Astrocyte (in vitro differentiated cells and primary cell): ENCODE measurements at regions not wholly inside any gene's neighbourhood (a gene's known extent, or its start where the extent isn't known, plus 50 kb on each side); places are given as distances from the start of the nearest gene placed in this dataset.

Experiments
- DNase-seq: peaks from one replicate; pipeline ENCODE4 v3.0.0-alpha.2; 2010; ENCODE audit warnings: low read depth
- FAIRE-seq: peaks from 2 replicates; lab custom pipeline; 2011; peaks lifted over from hg19 to GRCh38; lab: Jason Lieb, UNC
- H2AFZ ChIP-seq: 2 replicates; pipeline ENCODE4 v1.6.0; 2012; ENCODE audit warnings: low read depth, low read length, inconsistent platforms
- H3K27ac ChIP-seq: 2 replicates; pipeline ENCODE4 v1.5.1; 2011; ENCODE audit warnings: low read depth, low read length, inconsistent platforms
- H3K27me3 ChIP-seq: 2 replicates; pipeline ENCODE4 v1.6.0; 2011; ENCODE audit warnings: low read length, inconsistent platforms; ENCODE audit not compliant: insufficient read depth
- H3K36me3 ChIP-seq: 2 replicates; pipeline ENCODE4 v1.5.1; 2011; ENCODE audit warnings: low read length, inconsistent platforms; ENCODE audit not compliant: insufficient read depth
- H3K4me1 ChIP-seq: 2 replicates; pipeline ENCODE4 v1.5.1; 2011; ENCODE audit warnings: low read length, inconsistent platforms; ENCODE audit not compliant: insufficient read depth
- H3K4me2 ChIP-seq: 2 replicates; pipeline ENCODE4 v1.6.0; 2012; ENCODE audit warnings: low read length, inconsistent platforms
- H3K4me3 ChIP-seq: 2 replicates; pipeline ENCODE4 v1.5.1; 2011; ENCODE audit warnings: low read depth, mild to moderate bottlenecking, low read length, inconsistent platforms; ENCODE audit not compliant: insufficient read depth
- H3K79me2 ChIP-seq: 2 replicates; pipeline ENCODE4 v1.6.0; 2012; ENCODE audit warnings: mild to moderate bottlenecking, low read length, inconsistent platforms; ENCODE audit not compliant: insufficient read depth
- H3K9ac ChIP-seq: 2 replicates; pipeline ENCODE4 v1.6.0; 2012; ENCODE audit warnings: mild to moderate bottlenecking, low read length, inconsistent platforms
- H3K9me3 ChIP-seq: 2 replicates; pipeline ENCODE4 v1.5.1; 2012; ENCODE audit warnings: low read depth, mild to moderate bottlenecking, low read length, inconsistent platforms; ENCODE audit not compliant: insufficient read depth
- H4K20me1 ChIP-seq: 2 replicates; pipeline ENCODE4 v1.6.0; 2012; ENCODE audit warnings: low read length, inconsistent platforms; ENCODE audit not compliant: insufficient read depth
- H3K27ac Mint-ChIP-seq: one replicate; pipeline ENCODE4 v1.8.0; 2021; ENCODE audit warnings: mild to moderate bottlenecking, mixed read lengths; ENCODE audit not compliant: unreplicated experiment
- H3K27me3 Mint-ChIP-seq: one replicate; pipeline ENCODE4 v1.8.0; 2021; ENCODE audit warnings: low read depth, mixed read lengths; ENCODE audit not compliant: unreplicated experiment
- H3K36me3 Mint-ChIP-seq: one replicate; pipeline ENCODE4 v1.8.0; 2021; ENCODE audit warnings: low read depth, mixed read lengths; ENCODE audit not compliant: unreplicated experiment
- H3K4me1 Mint-ChIP-seq: one replicate; pipeline ENCODE4 v1.8.0; 2021; ENCODE audit warnings: low read depth, mixed read lengths; ENCODE audit not compliant: unreplicated experiment
- H3K4me3 Mint-ChIP-seq: one replicate; pipeline ENCODE4 v1.8.0; 2021; ENCODE audit warnings: mild to moderate bottlenecking, moderate library complexity, mixed read lengths; ENCODE audit not compliant: unreplicated experiment
- H3K9me3 Mint-ChIP-seq: one replicate; pipeline ENCODE4 v1.8.0; 2021; ENCODE audit warnings: mild to moderate bottlenecking, mixed read lengths; ENCODE audit not compliant: unreplicated experiment
- CTCF ChIP-seq: IDR thresholded peaks from 2 replicates; pipeline ENCODE4 v1.5.1; 2011; ENCODE audit warnings: low read depth, mild to moderate bottlenecking, inconsistent platforms, low read length, moderate library complexity; ENCODE audit not compliant: insufficient read depth
- EZH2 ChIP-seq: IDR thresholded peaks from 2 replicates; pipeline ENCODE4 v1.6.1; 2012; ENCODE audit warnings: mild to moderate bottlenecking, low read length, inconsistent platforms; ENCODE audit not compliant: insufficient read depth

DNA sequence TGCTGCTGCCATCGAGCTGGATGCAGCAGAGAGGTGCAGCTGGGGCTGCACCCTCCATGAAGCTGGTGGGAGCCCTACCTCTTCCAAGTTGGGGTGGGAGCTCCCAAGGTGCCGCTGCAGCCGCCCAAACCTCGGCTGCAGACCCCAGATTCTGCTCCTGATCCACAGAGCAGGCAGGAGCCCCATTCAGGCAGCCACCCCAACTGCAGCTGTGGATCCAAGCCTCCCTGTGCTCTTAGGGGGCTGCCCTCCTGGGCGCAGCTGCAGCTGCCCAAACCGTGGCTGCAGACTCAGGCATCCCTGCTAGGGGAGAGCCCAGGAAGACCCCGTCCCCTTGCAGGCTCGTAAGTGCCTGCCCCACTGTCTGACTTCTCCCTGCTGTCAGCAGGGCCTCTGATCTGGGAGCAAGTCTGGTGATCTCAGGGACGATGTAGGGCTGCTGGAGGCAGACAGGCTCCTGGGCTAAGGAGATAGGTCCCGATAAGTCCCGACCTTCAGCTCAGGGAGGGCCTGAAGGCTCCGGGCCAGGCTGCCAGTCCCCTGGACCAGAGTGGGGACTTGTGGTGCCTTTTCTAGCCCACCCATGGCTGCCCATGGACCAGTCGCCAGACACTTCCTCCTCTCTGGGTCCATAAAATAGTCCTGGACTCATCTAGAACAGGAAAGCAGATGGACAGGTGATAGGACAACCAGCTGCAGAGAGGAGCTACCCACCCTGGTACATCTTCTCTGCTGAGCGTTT is 767.1 kb upstream of the CDH7 start:
- Mint-ChIP-seq H3K4me1 (no peaks in the 10 kb centered on the region), H3K4me3 (no peak overlapping the region), H3K27ac (no peak overlapping the region), H3K36me3 (no peaks in the 10 kb centered on the region), H3K27me3 (no peaks in the 10 kb centered on the region), H3K9me3 (no peaks in the 10 kb centered on the region)
- FAIRE-seq, result no peak
- H3K4me3 ChIP-seq, result no peak overlapping the region
- no peak overlapping the region for H3K27ac ChIP-seq
- no peaks in the 10 kb centered on the region for H4K20me1 ChIP-seq
- H3K79me2 ChIP-seq, result no peaks in the 10 kb centered on the region
- no peaks in the 10 kb centered on the region for H3K27me3 ChIP-seq
- no peaks in the 10 kb centered on the region for H3K4me1 ChIP-seq
- H2AFZ ChIP-seq, result no peak overlapping the region
- no peak overlapping the region for H3K4me2 ChIP-seq
- no peak for DNase-seq
- H3K36me3 ChIP-seq, result no peaks in the 10 kb centered on the region
- no peak overlapping the region for H3K9ac ChIP-seq
- no peaks in the 10 kb centered on the region for H3K9me3 ChIP-seq
- TF ChIP-seq CTCF (no peak), EZH2 (no peak)

DNA sequence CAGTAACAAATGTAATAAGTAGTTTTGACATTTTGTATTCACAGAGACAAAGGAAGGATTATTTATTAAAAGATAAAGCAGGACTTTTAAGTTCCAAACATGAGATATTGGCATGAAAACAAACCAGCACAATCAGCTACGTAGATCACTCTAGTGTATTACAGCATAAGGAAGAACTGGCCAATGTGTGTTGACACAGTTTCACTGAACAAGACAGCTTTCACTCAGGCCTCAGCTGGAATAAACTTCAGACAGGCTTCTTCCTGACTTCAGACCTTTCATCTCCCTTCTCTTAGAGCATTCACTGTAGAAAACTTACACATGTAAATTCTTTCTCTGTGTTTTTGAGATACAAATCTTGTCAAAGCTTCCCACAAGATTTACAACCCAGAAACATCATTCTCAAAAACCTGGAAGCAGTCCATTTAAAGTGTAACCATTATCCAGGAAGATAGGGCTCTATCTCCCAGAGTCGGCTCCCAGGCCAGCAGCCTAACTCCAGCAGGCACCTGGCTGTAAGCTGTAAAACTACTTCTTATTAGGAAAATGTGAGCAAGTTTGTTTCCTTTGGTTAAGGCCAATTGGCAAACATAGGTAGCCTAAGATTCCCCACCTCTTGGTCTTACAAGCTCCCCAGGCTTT is 768.3 kb upstream of the CDH7 start:
- FAIRE-seq (no peak), DNase-seq (no peak)
- Mint-ChIP-seq H3K27ac (no peak overlapping the region), H3K9me3 (no peaks in the 10 kb centered on the region), H3K4me3 (no peak overlapping the region), H3K4me1 (no peaks in the 10 kb centered on the region), H3K36me3 (no peaks in the 10 kb centered on the region), H3K27me3 (no peaks in the 10 kb centered on the region)
- Histone ChIP-seq H3K9me3 (no peaks in the 10 kb centered on the region), H3K4me2 (no peak overlapping the region), H3K9ac (no peak overlapping the region), H3K36me3 (no peaks in the 10 kb centered on the region), H3K27me3 (no peaks in the 10 kb centered on the region), H3K4me3 (no peak overlapping the region), H3K4me1 (no peaks in the 10 kb centered on the region), H3K27ac (no peak overlapping the region), H3K79me2 (no peaks in the 10 kb centered on the region), H2AFZ (no peak overlapping the region), H4K20me1 (no peaks in the 10 kb centered on the region)
- TF ChIP-seq CTCF (no peak), EZH2 (no peak)

GRCh38 chr18:64981915-64982314 is 768.9 kb upstream of the CDH7 start:
- Histone ChIP-seq H3K9ac (no peak overlapping the region), H3K4me2 (no peak overlapping the region), H2AFZ (no peak overlapping the region), H4K20me1 (no peaks in the 10 kb centered on the region), H3K9me3 (no peaks in the 10 kb centered on the region), H3K4me3 (no peak overlapping the region), H3K27ac (no peak overlapping the region), H3K4me1 (no peaks in the 10 kb centered on the region), H3K36me3 (no peaks in the 10 kb centered on the region), H3K79me2 (no peaks in the 10 kb centered on the region), H3K27me3 (no peaks in the 10 kb centered on the region)
- FAIRE-seq, result no peak
- H3K9me3 Mint-ChIP-seq, result no peaks in the 10 kb centered on the region
- no peak overlapping the region for H3K27ac Mint-ChIP-seq
- H3K27me3 Mint-ChIP-seq, result no peaks in the 10 kb centered on the region
- no peaks in the 10 kb centered on the region for H3K4me1 Mint-ChIP-seq
- no peak for TF ChIP-seq EZH2
- TF ChIP-seq CTCF, result no peak
- no peaks in the 10 kb centered on the region for H3K36me3 Mint-ChIP-seq
- no peak for DNase-seq
- H3K4me3 Mint-ChIP-seq, result no peak overlapping the region
